GM19468 (cell line): ENCODE measurements at regions not wholly inside any gene's neighbourhood (a gene's known extent, or its start where the extent isn't known, plus 50 kb on each side); places are given as distances from the start of the nearest gene placed in this dataset.
"Not testable (repeated sequence)": the region's sequence is repeated elsewhere in the genome, so short reads cannot be mapped to it uniquely, and the experiment has no call there.

Source experiments
- ATAC-seq: cut with Tn5 transposase; IDR thresholded peaks from one replicate; pipeline ENCODE4 v1.9.1; 2021; ENCODE audit warnings: mild to moderate bottlenecking, moderate library complexity, moderate number of reproducible peaks; ENCODE audit not compliant: unreplicated experiment; ENCODE audit errors: extremely low read depth

- ATAC-seq = no peak
Observed at GRCh38 chr5:115439639-115440038, 104.9 kb downstream of the FEM1C start.

DNA sequence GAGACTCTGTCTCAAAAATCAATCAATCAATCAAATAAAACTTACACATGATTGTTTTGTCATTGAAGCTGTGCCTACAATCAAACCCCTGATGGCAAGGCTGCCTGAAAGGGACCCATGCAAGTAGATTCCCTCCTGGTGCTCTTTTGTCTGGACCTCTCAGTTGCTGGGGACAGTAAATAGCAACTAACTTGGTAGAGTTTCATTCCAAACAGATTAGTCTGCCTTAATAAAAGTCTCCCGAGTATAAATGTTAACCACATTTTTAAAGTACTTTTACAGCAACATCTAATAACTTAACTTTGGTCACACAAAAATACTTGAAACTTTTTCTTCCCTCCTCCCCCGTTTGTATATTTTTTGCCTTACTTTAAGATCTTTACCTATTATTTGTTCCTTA lies 105.5 kb downstream of the FEM1C start:
- ATAC-seq = no peak

DNA sequence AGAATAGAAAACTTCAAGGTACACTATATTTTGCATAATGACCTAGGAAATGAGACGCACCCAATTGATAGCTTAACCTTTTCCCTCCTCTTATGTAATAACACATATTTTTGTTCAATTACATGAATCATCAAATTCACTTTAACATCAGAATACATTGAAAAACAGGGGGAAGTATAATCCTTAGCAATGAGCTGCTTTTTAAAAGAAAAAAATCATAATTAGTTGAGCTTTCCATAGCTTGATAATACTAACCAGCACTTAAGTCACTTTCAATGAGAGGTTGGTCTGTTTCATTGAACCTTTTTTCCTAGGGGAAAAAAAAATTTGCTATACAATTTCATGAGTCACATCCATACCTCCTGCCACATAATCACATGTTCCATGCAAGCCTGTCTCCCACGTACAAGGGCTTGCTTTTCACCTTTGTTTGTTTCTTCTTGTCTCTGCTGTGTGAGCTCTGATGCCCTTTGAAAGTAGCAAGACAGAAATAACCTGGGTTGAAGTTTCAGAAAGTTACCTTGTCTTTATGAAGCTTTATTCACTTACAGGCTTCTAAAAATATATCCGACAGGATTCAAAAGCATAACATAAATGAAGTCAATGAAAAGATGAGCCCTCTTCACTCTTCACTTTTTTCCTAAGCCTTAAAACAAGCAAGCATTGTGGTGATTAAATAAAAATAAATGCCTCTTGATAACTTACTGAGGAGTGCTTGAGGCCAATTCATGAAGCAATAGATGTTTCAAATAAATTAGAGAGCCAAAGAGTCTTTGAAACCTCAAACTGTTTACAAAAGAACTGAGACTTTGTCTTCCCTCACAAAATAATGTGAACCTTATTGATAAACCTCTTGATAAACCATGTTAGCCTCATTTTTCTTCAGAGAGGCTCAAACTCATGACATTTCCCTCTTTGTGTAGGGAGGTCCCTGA lies 108.5 kb downstream of the FEM1C start:
- no peak for ATAC-seq

DNA sequence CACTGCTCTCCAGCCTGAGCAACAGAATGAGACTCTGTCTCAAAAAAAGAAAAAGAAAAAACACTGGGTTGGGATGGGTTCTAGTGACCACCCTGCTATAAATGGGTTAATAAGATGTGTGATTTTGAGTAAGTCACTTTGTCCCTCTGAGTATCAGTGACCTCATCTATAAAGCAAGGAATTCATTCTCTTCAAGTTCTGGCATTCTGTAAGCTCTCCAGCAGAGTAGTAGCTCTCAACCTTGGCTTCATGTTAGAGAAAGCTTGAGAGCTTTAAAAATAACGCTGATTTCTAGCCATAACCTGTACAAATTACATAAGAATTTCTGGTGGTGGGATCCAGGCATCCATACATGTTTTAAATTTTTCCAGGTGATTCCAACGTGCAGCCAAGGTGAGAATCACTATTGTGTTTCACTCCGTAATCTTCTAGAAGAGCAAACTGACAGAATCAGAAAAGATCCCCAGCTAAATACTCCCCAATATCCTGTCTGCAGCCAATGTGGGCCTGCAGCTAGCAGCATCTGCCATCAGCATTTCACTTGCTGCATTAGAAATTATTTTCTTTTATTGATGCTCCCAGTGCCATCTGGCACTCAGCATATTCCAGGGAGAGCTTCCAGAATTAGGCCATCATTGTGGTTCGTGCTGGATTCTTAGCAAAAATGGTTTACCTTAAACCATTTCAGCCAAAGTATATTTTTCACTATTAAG lies 109.4 kb downstream of the FEM1C start:
- ATAC-seq = no peak

DNA sequence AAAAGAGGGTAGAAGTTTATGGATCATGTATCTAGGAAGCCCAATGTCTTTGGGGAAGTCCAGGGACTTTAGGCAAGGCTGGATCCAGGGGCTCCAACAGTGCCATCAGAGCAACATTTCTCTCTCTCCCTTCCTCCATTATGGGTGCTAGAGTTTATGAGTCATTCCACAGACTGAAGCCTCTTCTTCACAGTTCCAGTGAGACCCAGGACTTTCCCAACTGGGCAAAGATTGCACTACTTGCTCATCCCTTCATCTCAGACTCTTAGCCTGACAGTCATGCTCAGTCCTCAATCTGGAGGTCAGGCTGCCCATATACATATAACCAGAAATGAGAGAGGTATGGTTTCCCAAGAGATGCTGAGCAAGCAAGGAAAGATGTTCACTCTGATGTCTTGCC lies 110.7 kb downstream of the FEM1C start:
- ATAC-seq = no peak

DNA sequence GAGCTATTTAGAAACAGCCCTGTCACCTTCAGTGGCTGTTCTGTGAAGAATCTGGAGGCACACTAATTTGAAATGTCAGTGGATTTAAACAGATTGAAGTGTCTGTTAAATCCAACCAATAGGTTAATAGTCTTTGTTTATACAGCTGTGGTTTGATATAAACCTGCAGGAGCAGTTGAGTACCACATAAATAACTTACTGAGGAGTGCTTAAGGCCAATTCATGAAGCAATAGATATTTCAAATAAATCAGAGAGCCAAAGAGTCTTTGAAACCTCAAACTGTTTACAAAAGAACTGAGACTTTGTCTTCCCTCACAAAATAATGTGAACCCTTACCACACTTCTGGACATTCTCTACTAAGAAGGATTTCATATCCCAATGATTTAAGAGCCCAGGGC lies 111.9 kb downstream of the FEM1C start:
- no peak for ATAC-seq

DNA sequence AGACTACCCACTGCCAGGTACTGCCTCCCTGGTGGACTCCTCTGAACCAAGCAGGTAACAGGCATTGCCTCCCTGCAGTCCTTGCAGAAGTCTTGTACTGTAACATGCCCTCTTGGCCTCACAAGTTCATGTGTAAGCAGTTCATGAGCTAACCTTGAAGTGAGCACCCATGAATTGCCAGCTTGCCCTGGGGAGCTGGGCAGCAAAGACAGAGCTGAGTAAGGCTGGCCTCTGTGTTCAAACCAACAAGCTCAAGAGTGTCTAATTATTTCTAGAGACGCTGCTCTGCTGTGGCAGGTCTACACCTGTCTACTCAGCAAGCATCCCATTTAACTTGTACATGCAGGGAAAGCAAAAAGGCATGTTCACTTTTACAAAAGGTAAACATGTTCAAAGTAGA lies 113.5 kb downstream of the FEM1C start:
- ATAC-seq = no peak

DNA sequence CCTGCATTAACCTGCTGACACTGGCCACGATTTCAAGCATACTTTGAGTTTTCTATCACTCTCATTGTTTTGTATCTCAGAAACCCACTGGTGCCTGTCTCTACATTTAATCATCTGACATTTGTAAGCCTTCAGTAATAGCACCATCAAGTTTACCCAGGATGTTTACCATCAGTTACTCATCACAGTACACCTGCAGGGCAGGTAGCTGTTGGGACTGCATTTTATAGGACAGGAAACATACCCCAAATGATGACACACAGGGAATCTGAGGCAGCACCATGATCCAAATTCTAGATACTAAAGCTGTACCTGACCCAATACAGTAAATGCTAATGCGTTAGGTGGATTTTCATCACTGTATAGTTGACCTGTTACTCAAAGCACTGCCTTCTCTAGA lies 114.2 kb downstream of the FEM1C start:
- no peak for ATAC-seq

DNA sequence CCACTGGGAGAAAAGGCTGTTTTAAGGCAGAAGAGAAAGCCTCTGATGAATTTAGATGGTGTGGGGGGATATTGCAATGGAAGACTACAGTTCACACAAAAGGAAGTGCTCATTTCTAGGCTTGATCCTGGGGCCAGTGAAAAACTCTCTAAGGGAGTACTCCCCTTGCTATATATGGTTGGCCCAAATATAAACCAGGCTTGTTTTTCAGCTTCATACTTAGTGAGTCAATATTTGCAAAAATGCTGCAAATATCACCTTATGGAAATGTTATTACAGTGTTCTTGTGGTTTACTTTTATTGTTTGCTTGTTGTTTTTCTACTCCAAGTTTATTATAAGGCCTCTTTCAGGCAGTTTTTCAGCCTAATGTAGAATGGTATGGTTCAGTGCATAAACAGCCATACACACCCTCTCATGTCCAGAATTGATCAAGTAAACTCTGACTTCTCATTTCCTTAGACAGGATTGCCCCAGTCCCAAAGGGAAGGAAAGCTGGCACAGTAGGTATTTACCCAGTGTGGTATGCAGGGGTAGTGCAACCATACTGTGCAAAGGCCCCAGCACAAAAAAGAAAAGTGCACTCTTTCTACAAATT lies 115.1 kb downstream of the FEM1C start:
- no peak for ATAC-seq

- no peak for ATAC-seq
Observed at GRCh38 chr5:115428676-115429075, 115.9 kb downstream of the FEM1C start.

DNA sequence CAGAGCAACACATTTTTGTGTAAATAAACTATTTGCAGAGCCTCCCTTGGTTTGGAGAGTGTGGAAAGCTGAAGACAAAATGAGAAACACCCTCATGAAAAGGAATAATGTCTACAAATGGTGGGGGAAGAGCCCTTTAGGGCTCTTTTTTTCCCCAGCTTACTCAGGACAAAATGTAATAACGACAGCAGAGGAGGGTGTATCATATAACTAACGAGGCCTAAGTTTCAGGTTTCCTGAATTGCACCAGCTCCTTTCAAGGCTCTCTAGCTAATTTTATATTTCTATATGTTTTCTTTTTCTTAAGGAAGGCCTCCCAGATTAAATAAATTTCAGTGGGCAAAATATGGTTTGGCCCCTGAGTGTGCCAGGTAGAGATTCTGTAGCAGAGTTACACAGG lies 116.3 kb downstream of the FEM1C start:
- ATAC-seq = no peak

GRCh38 chr5:115424446-115424845 lies 120.1 kb downstream of the FEM1C start:
- no peak for ATAC-seq

GRCh38 chr5:115424030-115424429 lies 120.5 kb downstream of the FEM1C start:
- no peak for ATAC-seq

DNA sequence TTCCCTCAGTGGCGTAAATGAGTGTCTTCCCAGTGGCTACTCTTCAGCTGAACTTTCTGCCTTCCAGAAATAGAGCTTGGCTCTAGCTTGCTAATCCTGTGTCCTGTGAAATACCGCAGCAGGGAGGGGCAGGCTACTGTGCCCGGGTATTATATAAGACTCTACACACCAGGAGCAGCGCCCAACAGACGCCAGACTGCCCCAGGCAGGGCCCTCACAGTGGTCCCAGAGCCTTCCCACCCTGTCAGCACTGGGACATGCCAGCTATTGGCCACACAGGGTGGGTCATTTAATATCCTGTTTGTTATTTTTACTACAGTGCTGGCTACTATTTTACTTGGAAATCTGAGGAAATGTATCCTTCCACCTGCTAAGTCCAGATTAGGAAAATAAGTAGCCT lies 121.0 kb downstream of the FEM1C start:
- no peak for ATAC-seq

DNA sequence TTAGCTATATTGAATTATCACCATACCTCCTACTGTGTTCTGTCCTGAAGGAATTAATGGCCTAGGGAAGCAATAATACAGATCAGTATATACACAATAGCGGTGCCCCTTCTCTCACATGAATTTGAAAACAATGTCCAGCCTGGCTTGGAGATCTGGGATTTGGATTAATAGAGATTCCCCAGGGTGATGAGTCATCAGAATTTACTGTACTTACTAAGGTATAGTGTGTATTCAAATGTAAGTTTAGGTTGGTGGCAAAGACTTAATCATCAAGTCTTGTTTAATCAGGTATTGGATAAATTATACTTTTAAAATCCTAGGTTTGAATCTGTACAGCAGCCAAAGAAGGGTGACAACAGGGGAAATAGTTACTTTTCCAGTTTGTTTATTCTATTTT lies 121.5 kb downstream of the FEM1C start:
- no peak for ATAC-seq

DNA sequence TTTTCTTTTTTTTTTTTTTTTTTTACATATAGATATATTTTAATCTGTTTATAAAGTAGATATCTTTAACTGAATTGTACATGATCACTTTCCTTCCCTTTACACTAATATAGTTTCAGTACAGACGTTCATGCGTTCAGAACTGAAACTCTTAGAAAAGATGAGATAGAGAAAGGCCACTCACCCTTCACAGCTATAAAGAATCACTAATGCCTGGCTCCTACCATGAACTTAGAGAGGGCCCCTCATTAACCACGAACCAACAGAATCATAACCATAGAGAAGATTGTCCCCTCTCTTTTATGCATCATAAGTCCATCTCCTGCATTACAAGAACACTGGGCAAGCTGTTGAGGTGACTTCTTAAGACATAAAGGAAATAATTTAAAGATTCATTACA lies 123.8 kb downstream of the FEM1C start:
- not testable (repeated sequence) for ATAC-seq

DNA sequence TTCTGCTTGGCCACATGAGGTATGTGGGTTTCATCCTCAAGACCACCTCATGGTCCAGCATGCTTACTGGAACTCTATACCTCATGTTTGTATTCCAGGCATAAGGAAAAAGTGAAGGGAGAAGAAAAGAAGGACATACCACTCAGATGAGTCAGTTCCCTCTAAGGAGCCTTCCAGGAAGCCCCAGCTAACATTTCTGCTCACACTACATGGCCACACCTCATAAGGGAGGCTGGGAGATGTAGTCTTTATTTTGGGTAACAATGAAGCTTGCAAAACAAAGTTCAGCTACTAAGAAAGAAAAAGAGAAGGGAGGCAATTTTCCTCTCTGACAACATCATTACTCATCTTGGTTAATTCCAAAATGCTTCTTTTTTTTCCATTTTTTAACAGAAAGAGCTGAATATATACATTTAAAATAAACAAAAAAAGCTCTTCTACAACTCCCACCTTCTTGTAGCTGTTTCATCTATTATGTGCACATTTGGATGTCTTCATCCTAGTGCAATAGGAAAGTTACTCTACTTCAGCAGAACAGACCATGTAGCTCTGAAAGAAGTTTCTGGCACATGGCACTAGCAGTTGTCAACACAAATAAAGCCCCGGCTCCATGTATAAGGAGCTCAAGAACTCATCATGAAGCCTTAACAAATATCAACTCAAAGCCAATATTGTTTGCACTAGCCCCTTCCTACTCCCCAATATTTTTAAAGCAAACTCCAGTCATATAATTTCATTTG lies 123.6 kb upstream of the CCDC112 start:
- no peak for ATAC-seq

- no peak for ATAC-seq
Observed at GRCh38 chr5:115418788-115419187, 122.3 kb upstream of the CCDC112 start.

GRCh38 chr5:115417076-115417475 lies 120.6 kb upstream of the CCDC112 start:
- no peak for ATAC-seq

- no peak for ATAC-seq
Observed at GRCh38 chr5:115415143-115415491, 118.7 kb upstream of the CCDC112 start.
